ENCODE measurements at regions not wholly inside any gene's neighbourhood (a gene's known extent, or its start where the extent isn't known, plus 50 kb on each side); places are given as distances from the start of the nearest gene placed in this dataset.

DNA sequence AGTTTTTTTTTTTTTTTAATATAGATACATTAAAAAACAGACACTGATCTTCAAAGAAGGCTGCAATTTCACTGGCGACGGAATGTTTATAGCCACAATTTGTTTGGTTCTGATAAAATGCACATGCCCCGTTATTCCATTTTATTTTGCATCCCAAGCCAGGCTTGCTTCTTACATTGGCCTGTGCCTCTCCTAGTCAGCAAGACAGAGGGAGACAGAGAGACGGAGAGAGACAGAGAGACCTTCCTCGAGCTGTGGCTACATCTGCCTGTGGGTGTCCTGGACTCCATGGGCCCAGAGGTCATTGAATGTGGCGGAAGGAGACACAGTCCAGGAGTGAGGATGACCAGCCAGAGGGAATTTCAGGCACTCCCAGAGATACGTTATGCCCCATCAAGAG is 926.6 kb downstream of the VRK1 start:
- TF ChIP-seq, protein P1, sequence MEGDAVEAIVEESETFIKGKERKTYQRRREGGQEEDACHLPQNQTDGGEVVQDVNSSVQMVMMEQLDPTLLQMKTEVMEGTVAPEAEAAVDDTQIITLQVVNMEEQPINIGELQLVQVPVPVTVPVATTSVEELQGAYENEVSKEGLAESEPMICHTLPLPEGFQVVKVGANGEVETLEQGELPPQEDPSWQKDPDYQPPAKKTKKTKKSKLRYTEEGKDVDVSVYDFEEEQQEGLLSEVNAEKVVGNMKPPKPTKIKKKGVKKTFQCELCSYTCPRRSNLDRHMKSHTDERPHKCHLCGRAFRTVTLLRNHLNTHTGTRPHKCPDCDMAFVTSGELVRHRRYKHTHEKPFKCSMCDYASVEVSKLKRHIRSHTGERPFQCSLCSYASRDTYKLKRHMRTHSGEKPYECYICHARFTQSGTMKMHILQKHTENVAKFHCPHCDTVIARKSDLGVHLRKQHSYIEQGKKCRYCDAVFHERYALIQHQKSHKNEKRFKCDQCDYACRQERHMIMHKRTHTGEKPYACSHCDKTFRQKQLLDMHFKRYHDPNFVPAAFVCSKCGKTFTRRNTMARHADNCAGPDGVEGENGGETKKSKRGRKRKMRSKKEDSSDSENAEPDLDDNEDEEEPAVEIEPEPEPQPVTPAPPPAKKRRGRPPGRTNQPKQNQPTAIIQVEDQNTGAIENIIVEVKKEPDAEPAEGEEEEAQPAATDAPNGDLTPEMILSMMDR (IDR thresholded peaks at IDR 0.05), result no peak
- TF ChIP-seq POLR2AphosphoS5 (IDR thresholded peaks at IDR 0.05) (no peak), POLR2A (IDR thresholded peaks at IDR 0.05) (no peak)

Measured in prostate gland (tissue), 2 donors.